Thyroid gland (tissue), 4 donors: ENCODE measurements at regions not wholly inside any gene's neighbourhood (a gene's known extent, or its start where the extent isn't known, plus 50 kb on each side); places are given as distances from the start of the nearest gene placed in this dataset.

Experiments
- CTCF ChIP-seq, 6 experiments: fragments of 200-600 bp in 3 of 6; fragments of 450-650 bp in 3 of 6; sonication (generic) in 3 of 6; IDR thresholded peaks; one replicate each; pipeline ENCODE4 v1.5.1; 2016 to 2019; ENCODE audit warnings: antibody characterized with exemption in 6 of 6, mild to moderate bottlenecking in 2 of 6, inconsistent platforms in 1 of 6, moderate library complexity in 1 of 6
- POLR2A ChIP-seq, 2 donors: fragments of 450-650 bp; IDR thresholded peaks; one replicate each; pipeline ENCODE4 v1.6.1; 2017; ENCODE audit warnings: antibody characterized with exemption in 2 of 2, mild to moderate bottlenecking in 2 of 2, moderate library complexity in 1 of 2

- TF ChIP-seq POLR2A (IDR thresholded peaks at IDR 0.05) (no peak), CTCF (IDR thresholded peaks at IDR 0.05) (no peak)
Observed at GRCh38 chr3:148081926-148082325, 615.8 kb upstream of the AGTR1 start.
